AG09309 (cell line): ENCODE measurements at regions not wholly inside any gene's neighbourhood (a gene's known extent, or its start where the extent isn't known, plus 50 kb on each side); places are given as distances from the start of the nearest gene placed in this dataset.

Experiments
- DNase-seq: peaks from one replicate; pipeline ENCODE4 v3.0.0-alpha.2; 2010; ENCODE audit warnings: low read depth
- H3K4me3 ChIP-seq: 2 replicates; pipeline ENCODE4 v1.5.1; 2011; ENCODE audit warnings: mild to moderate bottlenecking, low read depth, low read length, moderate library complexity; ENCODE audit not compliant: control insufficient read depth
- CTCF ChIP-seq: IDR thresholded peaks from 2 replicates; pipeline ENCODE4 v1.5.1; 2011; ENCODE audit warnings: mild to moderate bottlenecking, low read depth, low read length, inconsistent platforms; ENCODE audit not compliant: insufficient read depth, control insufficient read depth; ENCODE audit errors: missing control alignments

- TF ChIP-seq CTCF: no peak
- no peak overlapping the region for H3K4me3 ChIP-seq
- no peak for DNase-seq
Measured at GRCh38 chr2:22946553-22946952, 438.4 kb upstream of the KLHL29 start.

DNA sequence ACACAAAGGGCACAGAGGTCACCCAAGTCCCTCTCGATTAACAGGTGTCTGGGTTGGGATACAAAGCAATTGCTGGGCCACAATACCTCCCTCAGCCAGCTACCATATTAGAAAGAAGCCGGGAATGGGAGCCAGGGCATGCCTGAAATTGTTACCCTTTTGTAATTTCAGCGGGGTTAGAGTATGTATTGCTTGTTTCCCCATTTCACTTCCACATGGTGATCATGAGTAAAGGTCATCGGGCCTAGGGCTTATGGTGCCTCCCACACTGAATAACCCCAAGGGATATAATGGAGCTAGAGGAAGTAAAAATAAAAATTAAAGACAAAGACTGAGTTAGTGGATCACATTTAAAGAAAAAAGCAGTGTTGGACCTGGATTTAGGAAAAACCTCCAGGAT, 437.2 kb upstream of the KLHL29 start:
- DNase-seq: no peak
- H3K4me3 ChIP-seq: no peak overlapping the region
- TF ChIP-seq CTCF: no peak

- no peak for DNase-seq
- no peak for TF ChIP-seq CTCF
- no peak overlapping the region for H3K4me3 ChIP-seq
Measured at GRCh38 chr2:22950431-22950830, 434.5 kb upstream of the KLHL29 start.

DNA sequence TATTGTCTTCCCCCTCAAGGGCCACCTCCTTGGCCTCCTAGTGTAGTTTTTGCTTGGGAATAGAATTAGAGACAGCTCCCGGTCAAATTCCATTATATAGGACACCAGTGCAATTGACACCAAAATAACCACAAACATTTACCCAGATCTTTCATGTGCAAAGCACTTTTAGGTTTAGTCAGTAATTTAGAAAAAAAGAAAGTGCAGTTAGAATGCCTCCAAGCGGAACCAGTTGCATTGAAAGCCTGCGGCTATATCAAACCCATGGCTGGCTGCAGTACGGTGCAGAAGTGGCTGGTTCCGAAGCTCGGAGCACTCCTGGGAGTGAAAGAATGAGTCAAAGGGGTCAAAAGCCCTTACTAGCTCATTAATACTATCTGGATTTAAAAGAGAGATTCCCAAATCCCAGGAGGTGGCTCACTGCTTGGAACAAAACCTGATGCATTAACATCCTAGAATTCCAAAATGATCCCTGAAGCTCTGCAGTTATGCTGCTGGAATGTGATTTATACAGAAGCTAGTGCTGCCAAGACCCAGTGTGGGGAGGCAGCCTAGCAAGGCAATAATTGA, 432.2 kb upstream of the KLHL29 start:
- no peak overlapping the region for H3K4me3 ChIP-seq
- no peak for TF ChIP-seq CTCF
- DNase-seq: no peak

GRCh38 chr2:22957446-22957845, 427.5 kb upstream of the KLHL29 start:
- H3K4me3 ChIP-seq: no peak overlapping the region
- TF ChIP-seq CTCF: no peak
- no peak for DNase-seq

DNA sequence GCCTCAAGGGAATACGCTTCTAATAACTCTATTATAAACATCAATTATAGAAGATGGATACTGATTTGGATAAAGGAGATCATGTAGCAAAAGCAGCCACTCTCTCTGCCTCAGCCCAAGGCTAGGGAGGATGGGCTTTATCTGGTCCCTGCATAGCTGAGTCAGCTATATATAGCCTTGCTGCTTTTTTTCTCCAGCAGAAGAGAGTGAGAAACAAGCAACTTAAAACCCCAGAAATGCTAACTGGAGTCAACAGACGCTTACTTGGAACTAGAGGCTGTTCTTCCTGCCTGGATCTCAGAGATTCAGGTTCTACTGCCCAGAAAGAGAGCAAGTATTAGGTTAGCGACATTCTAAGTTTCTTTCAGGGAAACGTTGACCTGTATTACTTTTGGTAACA, 426.7 kb upstream of the KLHL29 start:
- no peak overlapping the region for H3K4me3 ChIP-seq
- TF ChIP-seq CTCF: no peak
- no peak for DNase-seq

DNA sequence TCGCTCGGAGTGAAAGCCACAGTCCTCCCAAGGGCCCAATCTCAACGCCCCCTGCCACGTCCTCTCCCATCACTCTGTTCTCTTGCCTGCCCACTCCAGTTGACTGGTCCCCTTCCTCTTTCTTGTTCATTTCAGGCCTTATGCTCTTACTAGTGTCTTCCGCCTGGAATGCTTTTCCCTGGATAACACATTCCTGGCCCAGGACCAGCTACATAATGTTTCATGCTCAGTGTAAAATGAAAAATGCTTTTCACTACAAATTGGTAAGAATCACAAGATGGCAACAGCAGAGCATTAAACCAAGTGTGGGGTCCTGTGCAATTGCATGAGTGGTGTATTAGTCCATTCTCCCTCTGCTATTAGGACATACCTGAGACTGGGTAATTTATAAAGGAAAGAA, 417.2 kb upstream of the KLHL29 start:
- no peak for TF ChIP-seq CTCF
- no peak for DNase-seq
- H3K4me3 ChIP-seq: no peak overlapping the region
